Activated CD4-positive, CD25-positive, alpha-beta regulatory T cell treated with anti-CD3 and anti-CD28 coated beads, Interleukin-2, amount 50 U/mL, for 24 hours (primary cell): ENCODE measurements at regions not wholly inside any gene's neighbourhood (a gene's known extent, or its start where the extent isn't known, plus 50 kb on each side); places are given as distances from the start of the nearest gene placed in this dataset.
"Not testable (repeated sequence)": the region's sequence is repeated elsewhere in the genome, so short reads cannot be mapped to it uniquely, and the experiment has no call there.

ENCODE experiments used
- ATAC-seq, 2 donors: fragments of 150-1000 bp; cut with Tn5 transposase; one replicate each; pipeline ENCODE4 v1.10.0; 2021; ENCODE audit warnings: mild to moderate bottlenecking in 1 of 2, moderate library complexity in 1 of 2

DNA sequence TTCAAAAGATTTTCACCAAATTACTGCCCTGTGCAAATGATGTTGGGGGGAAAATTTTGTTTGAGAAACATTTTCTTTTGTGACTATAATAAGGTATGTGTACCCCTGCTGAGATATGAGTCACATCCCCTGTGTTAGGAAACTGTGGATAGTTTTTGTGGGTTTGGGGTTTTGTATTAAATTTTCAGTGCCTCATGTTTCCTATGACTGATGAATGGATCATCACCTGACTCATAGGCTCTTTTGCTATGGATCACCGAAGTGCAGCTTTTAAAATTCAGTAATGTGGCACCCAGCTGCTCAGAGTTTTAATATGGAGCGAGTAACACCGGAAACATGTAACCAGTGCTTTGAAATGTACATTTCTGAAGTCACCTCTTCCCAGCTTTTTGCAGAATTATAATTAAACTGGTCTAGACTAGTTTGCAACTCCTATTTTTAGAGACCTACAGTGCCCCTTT is 167.4 kb upstream of the HMGA2 start:
- ATAC-seq: peak; percentile 62 to 82

DNA sequence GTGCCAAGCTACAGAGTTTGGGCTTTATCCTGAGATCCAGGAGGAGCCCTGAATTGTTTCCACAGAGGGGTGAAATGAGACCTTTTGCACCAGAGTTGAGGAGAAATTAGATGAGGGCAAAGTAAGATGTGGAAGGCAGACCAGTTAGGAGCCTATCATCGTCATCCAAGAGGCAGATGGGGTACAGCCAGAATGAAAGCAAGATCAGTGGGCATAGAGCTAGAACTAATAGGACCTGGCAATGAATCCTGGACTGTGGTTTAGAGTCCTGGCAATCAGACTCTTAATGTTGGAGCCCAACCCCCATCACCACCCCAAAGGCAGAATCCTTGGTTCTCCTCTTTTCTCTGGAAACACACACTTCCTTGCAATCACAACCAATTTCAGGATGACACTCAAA is 166.6 kb upstream of the HMGA2 start:
- no peak for ATAC-seq

DNA sequence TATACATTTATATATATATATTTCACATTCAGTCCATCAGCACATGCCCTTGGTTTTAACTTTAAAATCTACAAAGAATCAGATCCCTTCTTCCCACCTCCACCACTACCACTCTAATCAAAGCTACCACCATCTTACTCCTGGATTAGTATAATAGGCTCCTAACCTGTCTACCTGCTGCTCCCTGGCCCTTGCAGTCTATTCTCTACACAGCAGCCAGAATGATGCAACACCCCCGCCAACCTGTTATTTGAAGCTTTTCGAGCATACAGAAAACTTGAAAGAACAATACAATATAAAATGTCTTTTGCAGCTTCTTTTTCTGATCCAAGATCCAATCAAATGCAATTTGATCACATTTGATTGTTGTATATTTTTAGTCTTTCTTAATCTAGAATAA is 165.9 kb upstream of the HMGA2 start:
- ATAC-seq: no peak

DNA sequence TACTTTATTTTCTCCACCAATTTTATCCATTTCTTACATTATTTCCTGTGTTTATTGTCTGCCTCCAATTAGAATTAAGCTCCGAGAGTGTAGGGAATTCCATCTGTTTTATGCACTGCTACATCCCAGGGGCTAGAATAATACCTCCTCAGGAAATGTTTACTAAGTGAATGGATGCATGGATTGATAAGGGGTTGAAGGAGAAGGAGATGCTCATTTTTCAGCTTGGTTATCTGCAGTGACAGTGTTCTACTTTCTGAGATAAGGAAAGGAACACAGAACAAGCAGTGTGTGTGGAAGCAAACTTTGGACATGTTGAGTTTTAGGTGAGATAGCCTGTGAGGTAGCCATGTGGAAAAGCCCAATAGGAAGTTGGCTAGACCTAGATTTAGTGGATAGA is 164.6 kb upstream of the HMGA2 start:
- no peak for ATAC-seq

DNA sequence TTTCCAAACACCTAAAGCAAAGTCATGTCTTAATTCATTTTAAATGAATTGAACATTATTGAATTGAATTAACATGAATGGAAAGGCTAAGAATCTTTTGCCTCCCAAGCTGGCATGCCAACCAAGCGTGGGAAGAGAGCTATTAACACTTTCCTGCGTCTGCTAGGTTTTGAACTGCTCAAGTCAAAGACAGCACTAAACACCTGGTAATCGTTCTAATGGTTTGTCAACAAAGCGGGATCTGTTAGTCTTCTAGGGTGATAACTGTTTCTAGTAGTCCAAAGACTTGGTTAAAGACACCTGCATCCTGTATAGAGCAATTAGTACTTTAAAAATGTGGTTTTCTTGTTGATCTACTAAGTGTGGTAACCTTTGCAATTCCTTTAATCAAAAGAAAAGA is 164.2 kb upstream of the HMGA2 start:
- no peak for ATAC-seq

DNA sequence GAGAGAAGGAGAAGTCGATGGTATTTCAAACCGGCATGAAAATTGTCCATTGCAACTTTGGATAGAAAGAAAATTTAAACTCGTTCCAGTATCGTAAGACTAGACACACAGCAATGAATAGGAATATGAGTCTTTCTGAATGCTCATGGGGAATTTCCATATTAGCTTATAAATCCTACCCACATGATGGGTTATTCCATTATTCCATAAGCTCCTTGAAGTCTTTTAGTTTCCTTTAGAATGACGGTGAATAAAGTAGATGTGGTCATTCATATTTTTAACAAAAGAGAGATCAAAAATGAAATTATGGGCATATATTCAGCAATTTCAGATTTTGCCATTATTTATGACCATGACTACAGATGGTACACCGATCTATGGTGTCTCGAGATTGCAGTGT is 163.4 kb upstream of the HMGA2 start:
- no peak for ATAC-seq

DNA sequence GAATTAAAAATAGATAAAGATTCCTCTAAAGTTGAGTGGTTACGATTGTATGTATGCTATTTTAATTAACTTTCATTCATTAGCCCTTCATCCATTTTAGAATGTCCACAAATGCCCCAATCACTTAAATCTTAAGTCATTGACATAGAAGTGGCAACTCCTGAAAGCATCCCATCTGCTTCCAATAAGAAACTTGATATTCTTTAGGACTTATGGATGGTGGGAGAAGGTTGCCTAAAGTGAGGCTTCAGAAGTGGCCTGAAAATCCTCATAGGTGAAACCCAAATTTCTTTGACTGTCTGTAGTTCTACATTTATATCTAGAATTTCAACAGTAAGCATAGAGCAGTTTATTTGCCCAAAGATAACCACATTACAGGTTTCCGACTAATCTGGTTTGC is 161.7 kb upstream of the HMGA2 start:
- no peak for ATAC-seq

DNA sequence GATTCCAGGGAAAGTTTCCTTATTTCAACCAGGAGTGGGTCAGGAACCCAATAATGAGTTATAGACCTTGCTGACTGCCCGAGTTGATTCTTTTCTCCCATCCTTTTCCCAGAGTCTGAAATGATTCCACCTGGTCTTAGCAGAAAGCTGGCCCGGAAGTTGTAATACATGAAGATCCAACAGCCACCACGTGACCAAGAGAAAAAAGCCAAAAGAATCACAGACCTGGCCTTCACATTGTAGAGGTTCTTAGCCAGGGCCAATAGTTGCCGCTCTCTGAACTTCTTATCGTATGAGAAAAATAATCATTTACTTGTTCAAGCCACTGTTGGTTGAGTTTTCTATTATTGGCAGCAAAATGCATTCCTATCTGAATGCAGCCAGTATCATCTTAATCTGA is 161.2 kb upstream of the HMGA2 start:
- no peak for ATAC-seq

DNA sequence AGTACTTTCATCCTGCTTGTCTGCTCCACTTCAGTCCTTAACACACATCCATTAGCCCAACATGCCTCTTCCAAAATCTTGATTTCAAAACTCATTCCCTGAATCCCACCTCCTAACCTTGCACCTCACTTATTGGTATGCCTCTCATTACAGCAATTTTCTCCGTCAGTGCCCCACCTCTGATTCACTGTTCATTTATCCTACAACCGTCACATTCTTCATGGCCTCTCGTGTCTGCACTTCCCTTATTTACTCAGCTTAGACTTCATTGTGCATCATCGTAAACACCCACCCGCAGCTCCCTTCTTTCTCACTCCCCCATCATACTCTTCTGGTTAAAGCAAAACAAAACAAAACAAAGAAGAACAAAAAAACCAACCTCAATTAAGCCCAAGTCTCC is 160.6 kb upstream of the HMGA2 start:
- ATAC-seq: no peak

DNA sequence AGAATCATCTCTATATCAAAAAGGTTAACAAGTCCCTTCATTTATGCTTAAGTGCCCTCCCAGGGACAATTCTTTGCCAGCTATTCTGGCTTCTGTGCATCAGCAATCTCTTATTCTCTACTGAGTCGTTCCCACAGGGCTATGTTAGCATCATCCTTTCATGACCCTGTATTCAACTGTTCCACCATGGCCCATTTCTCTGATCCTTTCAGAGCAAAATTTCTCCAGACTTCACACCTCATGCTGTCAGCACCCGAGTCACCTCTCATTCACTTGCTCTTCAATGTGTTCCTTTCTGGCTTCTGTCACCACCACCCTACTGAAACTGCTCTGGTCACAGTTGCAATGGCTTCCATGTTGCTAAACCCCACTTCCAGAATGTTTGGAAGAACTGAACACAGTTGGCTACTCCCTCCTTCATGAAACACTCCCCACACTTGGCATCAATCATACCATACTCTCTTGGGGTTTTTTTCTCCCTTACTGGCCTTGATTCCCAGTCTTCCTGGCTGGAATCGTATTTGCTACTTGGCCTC is 159.5 kb upstream of the HMGA2 start:
- no peak for ATAC-seq

DNA sequence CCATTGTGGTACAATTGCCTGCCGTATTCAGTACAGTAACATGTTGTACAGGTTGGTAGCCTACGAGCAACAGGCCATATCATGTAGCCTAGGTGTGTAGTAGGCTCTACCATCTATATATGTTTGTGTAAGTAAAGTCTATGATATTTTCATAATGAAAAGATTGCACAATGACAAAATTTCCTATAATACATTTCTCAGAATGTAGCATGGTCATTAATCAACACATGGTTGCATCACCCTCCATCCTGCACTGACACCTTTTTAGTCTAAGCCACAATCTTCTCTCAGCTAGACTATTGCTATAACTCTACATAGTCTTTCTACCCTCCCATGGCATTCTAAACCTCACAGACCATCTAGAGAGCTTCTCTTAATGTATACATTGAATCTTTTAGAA is 158.5 kb upstream of the HMGA2 start:
- no peak for ATAC-seq

DNA sequence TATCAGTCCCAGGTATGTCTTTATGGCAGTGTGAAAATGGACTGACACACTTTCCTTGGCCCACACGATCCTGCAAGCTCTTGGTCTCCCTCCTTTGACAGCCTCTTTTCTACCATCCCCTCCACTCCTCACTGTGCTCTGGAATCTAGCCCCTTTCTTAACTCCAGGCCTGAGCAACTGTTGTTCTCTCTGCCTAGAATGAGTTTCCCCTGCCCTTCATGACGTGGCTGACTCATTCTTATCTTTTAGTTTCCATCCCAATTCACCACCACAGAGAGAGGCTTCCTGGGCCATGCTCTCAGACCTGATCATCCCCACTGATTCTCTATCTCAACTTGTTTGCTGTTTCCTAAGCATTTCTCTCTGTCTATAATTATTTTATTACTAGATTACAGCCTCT is 157.4 kb upstream of the HMGA2 start:
- ATAC-seq: peak in 1 of 2 donors; percentile 39

DNA sequence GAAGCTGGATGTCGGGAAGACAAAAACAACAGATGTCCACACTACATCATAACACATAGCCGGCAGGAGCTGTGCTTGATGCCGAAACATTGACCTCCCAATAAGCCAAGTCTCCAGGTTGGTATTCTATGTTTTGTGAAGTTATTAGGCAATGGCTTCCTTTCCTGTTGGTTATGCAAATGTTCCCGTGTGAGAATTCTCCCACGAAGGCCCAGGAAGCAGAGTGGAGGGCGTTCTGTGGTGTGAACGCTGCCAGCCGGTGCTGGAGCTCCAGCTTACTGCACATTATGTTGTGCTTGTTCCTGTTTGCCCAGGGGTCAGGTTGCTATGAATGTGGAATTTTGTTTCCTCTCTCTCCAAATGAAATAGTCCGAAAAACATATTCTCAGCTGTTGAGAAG is 156.4 kb upstream of the HMGA2 start:
- no peak for ATAC-seq

DNA sequence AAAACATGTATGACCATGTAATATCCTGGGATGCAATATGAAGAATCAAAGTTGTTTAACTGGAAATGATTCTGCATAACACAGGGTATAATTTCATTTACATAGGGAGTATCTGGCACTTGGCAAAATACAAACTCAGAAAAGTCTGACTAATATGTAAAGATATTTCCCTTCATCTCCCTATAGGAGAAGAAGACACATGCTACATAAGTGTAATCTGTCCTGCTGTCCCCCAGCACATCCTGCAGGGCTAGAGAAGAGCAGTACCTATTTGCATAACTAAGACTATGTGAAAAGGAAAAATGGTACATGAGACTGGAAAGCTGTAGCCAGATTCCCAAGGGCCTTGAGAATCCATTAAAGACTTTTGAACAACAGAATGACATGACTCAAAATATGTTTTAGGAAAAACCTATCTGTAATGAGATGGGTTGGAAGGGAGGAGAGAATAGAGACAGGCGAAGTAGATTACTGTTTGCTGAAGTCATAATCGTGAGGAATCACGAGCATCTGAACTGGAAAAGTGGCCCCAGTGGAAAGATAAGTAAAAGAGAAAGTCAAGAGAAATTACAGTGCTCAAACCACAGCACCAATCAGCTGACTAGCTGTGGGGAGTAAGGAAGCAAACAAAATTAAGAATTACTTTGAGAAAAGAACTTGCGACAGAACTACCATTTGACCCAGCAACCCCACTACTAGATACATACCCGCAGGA is 155.1 kb upstream of the HMGA2 start:
- ATAC-seq: no peak

DNA sequence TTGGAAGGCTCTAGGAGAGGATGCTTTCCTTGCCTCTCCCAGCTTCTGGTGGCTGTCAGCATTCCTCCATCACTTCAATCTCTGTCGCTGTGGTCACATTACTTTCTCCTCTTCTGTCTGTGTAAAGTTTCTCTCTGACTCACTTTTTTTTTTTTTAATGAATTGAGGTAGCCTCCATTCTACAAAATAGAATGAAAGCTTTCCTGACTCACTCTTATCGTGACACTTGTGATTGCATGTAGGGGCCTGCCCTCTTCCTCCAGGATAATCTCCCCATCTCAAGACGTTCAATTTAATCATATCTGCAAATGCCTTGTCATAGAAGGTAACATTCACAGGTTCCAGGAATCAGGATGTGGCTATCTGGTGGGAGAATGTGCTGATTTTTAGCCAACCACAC is 153.5 kb upstream of the HMGA2 start:
- no peak for ATAC-seq

DNA sequence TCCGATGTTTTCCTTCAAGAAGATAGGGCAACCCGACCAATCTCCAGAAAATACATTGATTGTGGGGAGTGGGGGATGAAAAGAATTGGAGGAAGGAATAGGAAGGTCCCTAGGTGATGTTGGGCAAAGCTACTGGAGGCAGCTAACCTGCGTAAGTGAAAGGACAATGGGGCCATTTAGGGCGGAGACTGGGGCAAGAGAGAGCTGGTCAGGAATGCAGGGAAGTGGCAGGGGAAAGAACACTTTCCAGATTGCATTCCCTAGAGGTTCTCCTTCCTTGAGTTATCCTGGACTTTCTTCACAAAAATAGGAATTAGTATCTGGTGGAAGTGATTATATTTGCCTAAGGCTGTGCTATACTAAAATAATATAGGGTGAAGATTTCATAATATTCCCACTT is 151.8 kb upstream of the HMGA2 start:
- no peak for ATAC-seq

DNA sequence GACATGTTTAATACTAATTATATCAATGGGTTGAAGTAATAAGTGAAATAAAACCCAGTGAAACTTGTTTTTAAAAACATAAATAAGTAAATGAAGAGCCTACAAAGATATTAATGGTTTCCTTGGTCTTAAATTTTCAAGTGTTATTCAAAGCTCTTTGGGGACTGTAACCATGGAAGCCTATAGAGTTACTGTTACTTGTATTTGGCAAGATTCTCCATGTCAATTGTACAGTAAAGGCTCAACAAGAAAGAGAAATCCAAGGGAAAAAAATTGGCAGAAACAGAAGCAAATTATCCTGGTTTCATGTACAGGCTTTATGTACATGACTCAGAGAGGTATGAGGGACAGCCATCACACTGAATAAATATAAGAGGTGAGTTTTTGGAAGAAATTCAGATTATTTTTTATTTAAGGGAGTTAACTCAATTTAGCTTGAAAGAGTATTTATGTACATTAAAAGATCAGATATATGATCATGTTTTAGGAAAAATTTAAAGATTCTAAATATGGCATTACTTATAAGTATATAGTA is 151.1 kb upstream of the HMGA2 start:
- no peak for ATAC-seq

DNA sequence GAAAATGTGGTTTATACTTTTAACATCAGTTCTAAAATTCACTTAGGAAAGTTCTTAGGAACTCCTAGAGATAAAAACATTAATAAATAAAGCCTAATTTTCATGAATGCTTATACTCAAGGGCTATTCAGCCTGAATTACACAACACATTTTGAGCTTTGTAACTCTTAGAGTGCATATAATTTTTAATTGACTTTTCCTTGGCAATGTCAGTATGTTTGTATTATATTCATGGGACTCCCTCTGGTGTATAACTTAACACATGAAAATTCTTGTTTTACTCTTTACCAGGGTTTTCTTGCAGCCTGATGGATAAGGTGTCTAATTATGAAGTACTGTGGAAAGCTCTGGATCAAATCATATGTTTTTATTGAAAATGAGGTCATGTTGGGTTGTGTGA is 150.6 kb upstream of the HMGA2 start:
- ATAC-seq: no peak

DNA sequence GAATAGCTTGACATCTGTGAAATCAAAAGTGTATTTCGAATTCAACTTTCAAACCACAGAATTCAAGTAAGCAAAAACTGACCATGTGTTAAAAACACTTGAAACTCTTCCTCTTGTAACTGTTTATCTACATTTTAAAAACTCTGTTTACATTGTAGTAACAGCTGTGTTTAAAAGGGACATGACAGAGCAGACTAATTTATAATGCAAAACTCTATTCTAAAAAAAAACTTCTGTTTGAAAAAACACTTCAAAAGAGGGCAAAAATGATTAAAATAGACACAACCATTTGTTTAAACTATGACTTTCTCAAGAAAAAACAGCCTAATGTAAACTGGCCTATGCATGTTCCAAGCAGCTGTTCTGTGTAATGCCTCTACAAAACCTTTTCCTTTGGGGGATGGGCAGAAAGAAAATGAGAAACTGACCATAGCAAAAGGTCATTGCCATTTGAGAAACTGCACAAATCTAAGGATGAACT is 149.1 kb upstream of the HMGA2 start:
- ATAC-seq: no peak

DNA sequence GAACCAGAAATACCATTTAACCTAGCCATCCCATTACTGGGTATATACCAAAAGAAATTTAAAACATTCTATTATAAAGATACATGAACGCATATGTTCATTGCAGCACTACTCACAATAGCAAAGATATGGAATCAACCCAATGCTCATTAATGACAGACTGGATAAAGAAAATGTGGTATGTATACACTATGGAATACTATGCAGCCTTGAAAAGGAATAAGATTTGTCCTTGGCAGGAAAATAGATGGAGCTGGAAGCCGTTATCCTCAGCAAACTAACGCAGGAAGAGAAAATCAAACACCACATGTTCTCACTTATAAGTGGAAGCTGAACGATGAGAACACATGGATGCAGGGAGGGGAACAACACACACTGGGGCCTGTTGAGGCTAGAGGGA is 146.1 kb upstream of the HMGA2 start:
- not testable (repeated sequence) for ATAC-seq

DNA sequence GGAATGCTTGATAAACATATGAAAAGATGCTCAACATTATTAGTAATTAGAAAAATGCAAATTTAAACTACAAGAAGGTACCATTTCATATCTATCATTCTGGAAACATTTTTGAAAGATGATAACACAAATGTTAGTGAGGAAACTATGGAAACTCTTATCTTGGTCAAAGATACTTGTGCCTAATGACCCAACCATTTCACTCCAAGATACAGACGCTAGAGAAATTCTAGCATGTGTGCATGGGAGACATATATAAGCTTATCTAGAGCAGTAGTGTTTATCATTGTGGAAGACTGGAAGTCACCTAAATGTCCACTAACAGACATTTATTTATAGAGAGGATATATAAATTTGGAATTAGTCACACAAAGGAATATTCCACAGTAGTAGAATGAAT is 143.1 kb upstream of the HMGA2 start:
- ATAC-seq: no peak

DNA sequence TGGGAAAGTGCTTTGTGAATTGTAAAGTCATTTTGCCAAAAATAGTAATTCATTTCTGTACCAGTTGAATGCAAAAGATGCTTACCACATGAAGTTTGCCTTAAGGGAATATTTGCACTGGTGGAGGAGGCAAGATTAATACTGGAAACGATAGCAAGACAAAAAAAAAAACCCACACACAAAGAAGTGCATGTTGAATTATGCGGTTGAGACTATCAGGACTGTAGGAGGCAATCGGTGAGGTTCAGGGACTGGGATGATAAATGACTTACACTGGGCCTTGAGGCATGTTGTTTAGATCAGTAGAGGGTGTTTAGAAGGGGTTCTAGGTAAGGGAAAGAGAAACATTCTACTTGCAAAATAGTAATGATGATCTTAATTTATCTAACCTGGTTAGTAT is 142.2 kb upstream of the HMGA2 start:
- ATAC-seq: no peak

DNA sequence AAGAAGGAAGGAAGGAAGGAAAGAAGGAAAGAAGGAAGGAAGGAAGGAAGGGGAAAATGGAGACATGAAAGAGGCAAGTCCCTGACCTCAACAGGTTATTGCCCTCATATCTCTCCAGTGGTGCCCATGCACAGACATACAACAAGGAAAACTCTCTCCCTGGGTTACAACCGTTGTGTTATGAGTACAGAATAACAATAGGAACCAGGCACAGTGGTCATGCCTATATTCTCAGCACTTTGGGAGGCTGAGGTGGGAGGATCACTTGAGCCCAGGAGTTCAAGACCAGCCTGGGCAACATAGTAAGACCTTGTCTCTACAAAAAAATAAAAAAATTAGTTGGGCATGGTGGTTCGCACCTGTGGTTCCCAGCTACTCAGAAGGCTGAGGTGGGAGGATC is 139.4 kb upstream of the HMGA2 start:
- no peak for ATAC-seq

DNA sequence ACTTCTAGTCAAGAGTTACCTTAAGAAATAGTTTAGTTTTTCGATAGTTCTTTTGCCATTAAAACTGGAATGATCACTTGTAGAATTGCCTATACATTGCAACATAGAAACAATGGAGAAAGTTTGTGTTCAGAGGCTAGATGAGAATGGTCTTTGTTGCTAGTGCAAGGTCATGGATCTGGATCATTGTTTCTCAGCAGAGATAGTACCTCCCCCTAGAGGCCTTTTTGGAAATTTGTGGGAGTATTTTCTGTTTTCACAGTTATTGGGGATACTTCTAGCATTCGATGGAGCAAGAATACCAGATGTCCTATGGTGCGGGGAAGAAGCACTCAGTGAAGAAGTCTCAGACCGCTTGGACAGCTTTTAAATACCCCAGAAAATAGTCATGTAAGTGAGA is 138.8 kb upstream of the HMGA2 start:
- no peak for ATAC-seq

DNA sequence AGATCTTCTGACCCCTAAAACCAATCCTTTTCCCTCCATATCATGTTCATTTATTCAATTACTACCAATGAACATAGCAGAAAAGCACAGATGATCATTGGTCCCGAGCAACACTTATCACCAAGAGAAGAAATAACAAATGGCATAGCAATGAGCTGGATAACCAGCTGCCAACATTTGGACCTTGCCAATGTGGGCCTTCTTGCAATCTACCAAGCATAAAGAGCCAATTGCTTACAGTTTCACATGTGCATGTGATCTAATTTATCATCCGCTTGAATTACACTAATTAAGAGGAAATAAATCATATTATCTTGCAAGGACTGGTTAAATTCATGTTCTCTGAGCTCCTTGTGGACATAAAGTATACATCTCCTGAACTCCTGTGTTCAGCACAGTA is 134.8 kb upstream of the HMGA2 start:
- ATAC-seq: no peak
